ENCODE measurements at regions not wholly inside any gene's neighbourhood (a gene's known extent, or its start where the extent isn't known, plus 50 kb on each side); places are given as distances from the start of the nearest gene placed in this dataset.

DNA sequence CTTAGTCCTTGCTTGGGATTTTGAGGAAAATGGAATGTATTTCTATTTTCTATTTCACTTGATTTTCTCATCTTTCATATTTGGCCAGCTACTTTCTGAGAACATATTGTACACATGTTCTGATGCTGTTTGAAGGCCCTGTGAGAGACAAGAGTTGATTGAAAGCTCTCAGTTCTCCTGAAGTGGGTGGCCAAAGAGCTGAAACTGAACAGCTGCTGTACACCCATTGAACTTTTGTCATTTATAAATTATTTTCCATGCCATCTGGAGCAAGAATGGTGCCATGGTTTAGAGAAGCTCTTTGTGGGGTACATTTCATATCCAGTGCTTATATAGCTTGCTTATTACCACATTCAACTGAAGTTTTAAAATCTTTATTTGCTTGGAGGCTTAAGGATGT lies 298.3 kb downstream of the PRL start:
- no peaks in the 10 kb centered on the region for H3K27me3 ChIP-seq (ENCODE audit: control insufficient read depth in 3 of 3, insufficient read depth in 3 of 3, low read length in 2 of 3)
- H3K9me3 ChIP-seq (ENCODE audit: control insufficient read depth in 4 of 4, insufficient read depth in 3 of 4, low read length in 3 of 4) = no peaks in the 10 kb centered on the region
- no peak overlapping the region for H3K4me3 ChIP-seq
- no peak for DNase-seq
- ATAC-seq (ENCODE audit: insufficient read depth, low FRiP score) = no peak
- no peak overlapping the region for H3K9ac ChIP-seq (ENCODE audit: insufficient read depth in 1 of 2, low read length in 2 of 2)
- H3K36me3 ChIP-seq (ENCODE audit: control insufficient read depth in 4 of 4, insufficient read depth in 4 of 4, low read length in 4 of 4) = no peaks in the 10 kb centered on the region
- peaks cover 0 to 38% (median 22%) of the 10 kb centered on the region in 5 donors for H3K4me1 ChIP-seq (ENCODE audit: control insufficient read depth in 5 of 5, insufficient read depth in 5 of 5, low read length in 5 of 5)
- TF ChIP-seq, protein P1, sequence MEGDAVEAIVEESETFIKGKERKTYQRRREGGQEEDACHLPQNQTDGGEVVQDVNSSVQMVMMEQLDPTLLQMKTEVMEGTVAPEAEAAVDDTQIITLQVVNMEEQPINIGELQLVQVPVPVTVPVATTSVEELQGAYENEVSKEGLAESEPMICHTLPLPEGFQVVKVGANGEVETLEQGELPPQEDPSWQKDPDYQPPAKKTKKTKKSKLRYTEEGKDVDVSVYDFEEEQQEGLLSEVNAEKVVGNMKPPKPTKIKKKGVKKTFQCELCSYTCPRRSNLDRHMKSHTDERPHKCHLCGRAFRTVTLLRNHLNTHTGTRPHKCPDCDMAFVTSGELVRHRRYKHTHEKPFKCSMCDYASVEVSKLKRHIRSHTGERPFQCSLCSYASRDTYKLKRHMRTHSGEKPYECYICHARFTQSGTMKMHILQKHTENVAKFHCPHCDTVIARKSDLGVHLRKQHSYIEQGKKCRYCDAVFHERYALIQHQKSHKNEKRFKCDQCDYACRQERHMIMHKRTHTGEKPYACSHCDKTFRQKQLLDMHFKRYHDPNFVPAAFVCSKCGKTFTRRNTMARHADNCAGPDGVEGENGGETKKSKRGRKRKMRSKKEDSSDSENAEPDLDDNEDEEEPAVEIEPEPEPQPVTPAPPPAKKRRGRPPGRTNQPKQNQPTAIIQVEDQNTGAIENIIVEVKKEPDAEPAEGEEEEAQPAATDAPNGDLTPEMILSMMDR (IDR thresholded peaks at IDR 0.05; ENCODE audit: control extremely low read depth, extremely low read depth) = no peak
- no peak overlapping the region for H3K27ac ChIP-seq (ENCODE audit: low read depth in 1 of 2, low read length in 1 of 2)

- WGBS, 2 donors = 56 to 72% methylated on average over 6 of the region's 6 CpGs
Observed at GRCh38 chr6:21999012-21999528, 297.8 kb downstream of the PRL start.

DNA sequence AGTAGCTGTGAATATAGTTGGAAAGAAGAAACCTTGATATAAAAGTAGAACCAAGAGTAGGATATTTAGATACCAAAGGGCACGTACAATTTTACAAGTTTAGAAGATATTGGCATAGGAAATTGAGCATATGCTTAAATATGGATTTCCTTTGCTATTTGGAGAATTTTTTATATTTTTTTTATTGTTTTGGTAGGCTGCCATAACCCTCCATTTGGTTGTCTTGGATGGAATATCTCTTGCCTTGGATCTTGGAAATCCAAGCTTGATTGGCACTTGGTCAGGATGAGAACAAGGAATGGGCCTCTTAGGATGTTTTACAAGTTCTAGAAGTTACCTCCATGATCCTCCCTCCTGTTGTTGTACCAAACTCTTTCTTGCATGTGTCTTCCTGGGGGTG lies 297.1 kb downstream of the PRL start:
- Histone ChIP-seq H3K4me3 (no peak overlapping the region), H3K27ac (ENCODE audit: low read depth in 1 of 2, low read length in 1 of 2) (no peak overlapping the region), H3K27me3 (ENCODE audit: control insufficient read depth in 3 of 3, insufficient read depth in 3 of 3, low read length in 2 of 3) (no peaks in the 10 kb centered on the region), H3K9ac (ENCODE audit: insufficient read depth in 1 of 2, low read length in 2 of 2) (no peak overlapping the region), H3K9me3 (ENCODE audit: control insufficient read depth in 4 of 4, insufficient read depth in 3 of 4, low read length in 3 of 4) (no peaks in the 10 kb centered on the region), H3K4me1 (ENCODE audit: control insufficient read depth in 5 of 5, insufficient read depth in 5 of 5, low read length in 5 of 5) (peaks cover 0 to 38% (median 22%) of the 10 kb centered on the region in 5 donors), H3K36me3 (ENCODE audit: control insufficient read depth in 4 of 4, insufficient read depth in 4 of 4, low read length in 4 of 4) (no peaks in the 10 kb centered on the region)
- 39 to 40% methylated on average over 1 of the region's 1 CpG for WGBS, 2 donors
- DNase-seq (no peak), ATAC-seq (ENCODE audit: insufficient read depth, low FRiP score) (no peak)
- TF ChIP-seq, protein P1 (IDR thresholded peaks at IDR 0.05; ENCODE audit: control extremely low read depth, extremely low read depth) = no peak

More at GRCh38 chr6:21999012-21999528, 297.8 kb downstream of the PRL start:
- peaks cover 0 to 38% (median 22%) of the 10 kb centered on the region in 5 donors for H3K4me1 ChIP-seq (ENCODE audit: control insufficient read depth in 5 of 5, insufficient read depth in 5 of 5, low read length in 5 of 5)
- ATAC-seq (ENCODE audit: insufficient read depth, low FRiP score) (no peak), DNase-seq (peak in 2 of 3 donors; percentile 61 to 62)
- H3K9ac ChIP-seq (ENCODE audit: insufficient read depth in 1 of 2, low read length in 2 of 2) = no peak overlapping the region
- H3K27me3 ChIP-seq (ENCODE audit: control insufficient read depth in 3 of 3, insufficient read depth in 3 of 3, low read length in 2 of 3) = no peaks in the 10 kb centered on the region
- TF ChIP-seq, protein P1 (IDR thresholded peaks at IDR 0.05; ENCODE audit: control extremely low read depth, extremely low read depth) = no peak
- H3K36me3 ChIP-seq (ENCODE audit: control insufficient read depth in 4 of 4, insufficient read depth in 4 of 4, low read length in 4 of 4) = no peaks in the 10 kb centered on the region
- H3K27ac ChIP-seq (ENCODE audit: low read depth in 1 of 2, low read length in 1 of 2) = peak overlapping the region in 1 of 2 donors; percentile 56
- no peaks in the 10 kb centered on the region for H3K9me3 ChIP-seq (ENCODE audit: control insufficient read depth in 4 of 4, insufficient read depth in 3 of 4, low read length in 3 of 4)
- no peak overlapping the region for H3K4me3 ChIP-seq

Measured in lung (tissue), 11 donors.